ENCODE measurements at regions not wholly inside any gene's neighbourhood (a gene's known extent, or its start where the extent isn't known, plus 50 kb on each side); places are given as distances from the start of the nearest gene placed in this dataset.

GRCh38 chr9:30140407-30140806 lies 2244.0 kb upstream of the ACO1 start:
- DNase-seq (ENCODE audit: low read depth, low spot score) (no peak), FAIRE-seq (no peak)
- no peak for TF ChIP-seq JUN (IDR thresholded peaks at IDR 0.05; ENCODE audit: borderline replicate concordance, insufficient read depth, insufficient read length, low read depth)
- Histone ChIP-seq H2AFZ (ENCODE audit: low read depth, low read length) (no peak overlapping the region), H3K4me1 (ENCODE audit: control insufficient read depth, extremely low read depth, insufficient read depth, low read length) (no peaks in the 10 kb centered on the region), H3K4me3 (replicated peaks in 1 of 3; ENCODE audit: insufficient read depth in 1 of 3, low read depth in 1 of 3, low read length in 3 of 3) (no peak overlapping the region), H3K9me1 (replicated peaks; ENCODE audit: control insufficient read depth, extremely low read depth, insufficient read depth, low read length) (no peaks in the 10 kb centered on the region), H3K4me2 (ENCODE audit: insufficient read depth, low read length) (no peak overlapping the region), H3K9ac (replicated peaks; ENCODE audit: extremely low read depth, insufficient read depth, low read length) (no peak overlapping the region), H3K79me2 (ENCODE audit: control insufficient read depth, insufficient read depth, low read length) (no peaks in the 10 kb centered on the region), H3K9me3 (replicated peaks; ENCODE audit: control insufficient read depth, insufficient read depth, low read length) (no peaks in the 10 kb centered on the region), H3K27me3 (ENCODE audit: control insufficient read depth in 2 of 2, insufficient read depth in 2 of 2, low read length in 2 of 2) (no peaks in the 10 kb centered on the region), H4K20me1 (replicated peaks; ENCODE audit: control insufficient read depth, extremely low read depth, insufficient read depth, low read length) (no peaks in the 10 kb centered on the region), H3K36me3 (ENCODE audit: control insufficient read depth in 2 of 2, extremely low read depth in 1 of 2, insufficient read depth in 2 of 2, low read length in 2 of 2) (no peaks in the 10 kb centered on the region), H3K27ac (ENCODE audit: insufficient read depth, low read depth, low read length) (no peak overlapping the region)
- intact Hi-C loops (cut with micrococcal nuclease): no loop called here
- BruUV-seq (replicated peaks): no TSS peak
- CTCF ChIA-PET: no interaction called here
- dilution Hi-C loops (cut with MboI; ENCODE audit: extremely low pct_ligation_motif_present, low sequenced_read_pairs): no loop called here
- POLR2A ChIA-PET: no interaction called here

GRCh38 chr9:30160570-30160969 lies 2223.9 kb upstream of the ACO1 start:
- H2AFZ ChIP-seq (ENCODE audit: low read depth, low read length): no peak overlapping the region
- H3K27me3 ChIP-seq (ENCODE audit: control insufficient read depth in 2 of 2, insufficient read depth in 2 of 2, low read length in 2 of 2): no peaks in the 10 kb centered on the region
- TF ChIP-seq FOS (IDR thresholded peaks at IDR 0.05; ENCODE audit: borderline replicate concordance, insufficient read depth, low read length): no peak
- no peaks in the 10 kb centered on the region for H4K20me1 ChIP-seq (replicated peaks; ENCODE audit: control insufficient read depth, extremely low read depth, insufficient read depth, low read length)
- FAIRE-seq (no peak), DNase-seq (ENCODE audit: low read depth, low spot score) (no peak)
- no peaks in the 10 kb centered on the region for H3K79me2 ChIP-seq (ENCODE audit: control insufficient read depth, insufficient read depth, low read length)
- H3K9me1 ChIP-seq (replicated peaks; ENCODE audit: control insufficient read depth, extremely low read depth, insufficient read depth, low read length): no peaks in the 10 kb centered on the region
- H3K27ac ChIP-seq (ENCODE audit: insufficient read depth, low read depth, low read length): no peak overlapping the region
- H3K4me3 ChIP-seq (replicated peaks in 1 of 3; ENCODE audit: insufficient read depth in 1 of 3, low read depth in 1 of 3, low read length in 3 of 3): no peak overlapping the region
- POLR2A ChIA-PET: no interaction called here
- no peaks in the 10 kb centered on the region for H3K36me3 ChIP-seq (ENCODE audit: control insufficient read depth in 2 of 2, extremely low read depth in 1 of 2, insufficient read depth in 2 of 2, low read length in 2 of 2)
- H3K9ac ChIP-seq (replicated peaks; ENCODE audit: extremely low read depth, insufficient read depth, low read length): no peak overlapping the region
- no TSS peak for BruUV-seq (replicated peaks)
- no peaks in the 10 kb centered on the region for H3K4me1 ChIP-seq (ENCODE audit: control insufficient read depth, extremely low read depth, insufficient read depth, low read length)
- dilution Hi-C loops (cut with MboI; ENCODE audit: extremely low pct_ligation_motif_present, low sequenced_read_pairs): no loop called here
- H3K4me2 ChIP-seq (ENCODE audit: insufficient read depth, low read length): no peak overlapping the region
- CTCF ChIA-PET: no interaction called here
- no peaks in the 10 kb centered on the region for H3K9me3 ChIP-seq (replicated peaks; ENCODE audit: control insufficient read depth, insufficient read depth, low read length)
- intact Hi-C loops (cut with micrococcal nuclease): no loop called here
